Common myeloid progenitor, CD34-positive (primary cell): ENCODE measurements at regions not wholly inside any gene's neighbourhood (a gene's known extent, or its start where the extent isn't known, plus 50 kb on each side); places are given as distances from the start of the nearest gene placed in this dataset.

ENCODE experiments used
- CTCF ChIA-PET: fragments of 350-600 bp; sonication (Branson Sonifier 250); formaldehyde crosslinking; loops from one replicate; lab custom pipeline; 2021; ENCODE audit warnings: antibody characterized with exemption; lab: Charles Lee
- POLR2A ChIA-PET: fragments of 350-600 bp; sonication (Branson Sonifier 250); formaldehyde crosslinking; loops from one replicate; lab custom pipeline; 2021; ENCODE audit warnings: antibody characterized with exemption; lab: Charles Lee
- DNase-seq, 3 donors: peaks; one replicate each; pipeline versions ENCODE4 v3.0.0 to v3.0.0-alpha.2; 2013
- H3K27ac ChIP-seq, 2 experiments: 1 replicate in 1 of 2; 2 replicates in 1 of 2; pipeline ENCODE4 v1.7.0; 2013; ENCODE audit warnings: inconsistent platforms in 2 of 2, low read length in 2 of 2, mild to moderate bottlenecking in 2 of 2, low read depth in 1 of 2, moderate library complexity in 1 of 2; ENCODE audit not compliant: severe bottlenecking in 2 of 2, insufficient read depth in 1 of 2, poor library complexity in 1 of 2
- H3K27me3 ChIP-seq, 5 experiments: replicated peaks in 2 of 5; 1 replicate in 3 of 5; 2 replicates in 2 of 5; pipeline versions ENCODE4 v1.6.1 to v1.7.0; 2013; ENCODE audit warnings: low read length in 4 of 5, mild to moderate bottlenecking in 2 of 5, moderate library complexity in 2 of 5, inconsistent platforms in 1 of 5; ENCODE audit not compliant: insufficient read depth in 5 of 5, control insufficient read depth in 4 of 5
- H3K36me3 ChIP-seq, 4 experiments: 1 replicate in 2 of 4; 2 replicates in 2 of 4; pipeline versions ENCODE4 v1.6.1 to v1.7.0; 2013; ENCODE audit warnings: low read length in 3 of 4, control low read depth in 1 of 4, mild to moderate bottlenecking in 1 of 4; ENCODE audit not compliant: control insufficient read depth in 4 of 4, insufficient read depth in 4 of 4
- H3K4me1 ChIP-seq, 4 experiments: 1 replicate in 3 of 4; 2 replicates in 1 of 4; pipeline versions ENCODE4 v1.6.1 to v1.7.1; 2013; ENCODE audit warnings: low read length in 3 of 4, mild to moderate bottlenecking in 3 of 4, control low read depth in 1 of 4, inconsistent platforms in 1 of 4, moderate library complexity in 1 of 4; ENCODE audit not compliant: control insufficient read depth in 4 of 4, insufficient read depth in 4 of 4; ENCODE audit errors: control extremely low read depth in 1 of 4
- H3K4me3 ChIP-seq, 7 experiments: 1 replicate in 4 of 7; 2 replicates in 3 of 7; pipeline versions ENCODE4 v1.5.1 to v1.7.0; 2013; ENCODE audit warnings: mild to moderate bottlenecking in 7 of 7, low read length in 6 of 7, moderate library complexity in 6 of 7, inconsistent platforms in 2 of 7, low read depth in 2 of 7, control low read depth in 1 of 7; ENCODE audit not compliant: insufficient read depth in 4 of 7, control insufficient read depth in 1 of 7; ENCODE audit errors: extremely low read depth in 1 of 7
- H3K9me3 ChIP-seq, 5 experiments: 1 replicate in 4 of 5; 2 replicates in 1 of 5; pipeline versions ENCODE4 v1.6.1 to v1.7.1; 2013; ENCODE audit warnings: low read length in 4 of 5, mild to moderate bottlenecking in 2 of 5, inconsistent platforms in 1 of 5, low read depth in 1 of 5, moderate library complexity in 1 of 5; ENCODE audit not compliant: control insufficient read depth in 4 of 5, insufficient read depth in 2 of 5; ENCODE audit errors: control extremely low read depth in 1 of 5
- WGBS: methylation state at CpG from one replicate; pipeline ENCODE4 v1.1.5; 2013; ENCODE audit not compliant: insufficient coverage; 5-methylcytosine and 5-hydroxymethylcytosine counted together

DNA sequence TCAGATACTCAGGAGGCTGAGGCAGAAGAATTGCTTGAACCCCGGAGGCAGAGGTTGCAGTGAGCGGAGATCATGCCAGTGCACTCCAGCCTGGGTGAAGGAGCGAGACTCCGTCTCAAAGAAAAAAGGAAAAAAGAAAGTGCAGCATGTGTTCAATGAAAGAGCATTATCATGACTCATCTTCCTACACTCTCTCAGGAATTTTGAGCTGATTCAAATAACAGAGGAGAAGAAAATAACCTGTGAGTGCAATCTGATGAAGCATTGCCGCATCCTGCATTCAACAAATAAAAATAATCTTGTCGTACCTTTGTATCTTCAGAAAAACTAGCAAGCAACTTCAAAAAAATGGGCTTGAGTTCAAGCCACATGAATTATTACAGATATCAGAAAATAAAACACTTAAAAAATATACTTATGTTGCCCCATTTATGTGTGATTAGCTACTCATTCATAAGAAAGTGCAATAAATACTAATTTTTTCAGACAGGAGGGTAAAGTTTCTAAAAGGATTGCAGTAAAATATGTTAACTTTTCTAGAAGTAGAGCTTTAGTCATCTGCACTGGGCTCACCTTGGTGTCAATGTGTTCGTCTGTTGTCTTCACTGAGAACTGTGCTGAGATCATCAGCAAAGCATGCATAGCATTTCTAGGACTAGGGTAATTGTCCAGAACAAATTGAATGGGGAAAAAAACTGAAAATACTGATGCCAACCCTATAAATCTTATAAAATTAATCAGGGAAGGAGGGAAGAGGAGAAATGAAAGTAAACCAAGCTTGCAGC lies 90.4 kb upstream of the VCX3B start:
- ChIA-PET POLR2A (interaction anchor here (0.7 kb wide), 1 partner anchor 176 kb away, joined by 3 read pairs; no protein-coding TSS in a partner anchor), CTCF (no interaction called here)
- 96% methylated on average over 3 of the region's 7 CpGs for WGBS
- no peaks in the 10 kb centered on the region for H3K27me3 ChIP-seq
- no peak overlapping the region for H3K27ac ChIP-seq
- H3K4me3 ChIP-seq, result no peak overlapping the region
- no peaks in the 10 kb centered on the region for H3K36me3 ChIP-seq
- H3K9me3 ChIP-seq, result peaks cover 0 to 7% (median 0%) of the 10 kb centered on the region in 5 experiments
- no peak for DNase-seq
- no peaks in the 10 kb centered on the region for H3K4me1 ChIP-seq

DNA sequence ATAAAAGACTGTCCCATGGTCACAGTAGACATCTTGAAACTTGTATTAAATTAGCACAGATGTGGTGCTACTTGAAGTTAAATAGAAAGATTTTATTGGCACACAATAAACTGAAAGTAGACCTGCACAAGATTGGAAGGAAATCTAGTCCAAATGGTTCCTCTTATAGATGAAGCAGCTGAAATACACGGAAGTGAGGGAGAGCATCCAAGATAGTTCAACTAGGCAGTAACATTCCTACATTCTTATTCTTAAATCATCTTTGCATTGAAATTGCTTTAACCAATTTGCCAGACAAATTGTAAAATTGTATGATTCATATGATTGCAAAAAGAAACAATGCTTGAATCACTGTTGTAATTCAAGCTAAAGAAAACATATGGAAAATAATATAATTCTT lies 87.6 kb upstream of the VCX3B start:
- Histone ChIP-seq H3K27ac (no peak overlapping the region), H3K9me3 (peaks cover 0 to 7% (median 0%) of the 10 kb centered on the region in 5 experiments), H3K4me3 (no peak overlapping the region), H3K36me3 (no peaks in the 10 kb centered on the region), H3K27me3 (no peaks in the 10 kb centered on the region), H3K4me1 (no peaks in the 10 kb centered on the region)
- POLR2A ChIA-PET, result no interaction called here
- no CpG with 5 or more reads among the region's 1 CpG for WGBS
- DNase-seq, result no peak
- CTCF ChIA-PET, result no interaction called here

DNA sequence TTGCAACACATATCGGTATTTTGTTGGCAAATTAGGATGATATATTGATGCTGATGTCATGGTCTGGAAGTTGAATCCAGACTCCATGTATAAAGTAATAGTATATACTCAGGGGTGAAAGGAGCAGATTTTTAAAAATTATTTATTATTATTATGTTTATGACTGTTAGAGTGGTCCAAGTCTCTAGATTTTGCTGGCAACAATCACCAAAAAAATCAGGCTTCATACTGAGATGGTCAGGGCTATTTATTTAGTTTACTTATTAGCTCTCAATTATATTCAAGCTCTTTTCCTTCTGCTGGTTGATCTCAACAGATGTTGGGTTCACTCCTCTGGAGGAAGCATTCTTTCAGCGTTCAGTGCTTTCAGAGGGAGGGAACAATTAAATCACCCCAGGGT lies 73.9 kb upstream of the VCX3B start:
- Histone ChIP-seq H3K4me1 (no peaks in the 10 kb centered on the region), H3K36me3 (no peaks in the 10 kb centered on the region), H3K27me3 (no peaks in the 10 kb centered on the region), H3K27ac (no peak overlapping the region), H3K4me3 (no peak overlapping the region), H3K9me3 (peaks cover 0 to 2% (median 0%) of the 10 kb centered on the region in 5 experiments)
- DNase-seq, result no peak
- WGBS, result 60% methylated on average over 1 of the region's 2 CpGs
- POLR2A ChIA-PET, result no interaction called here
- CTCF ChIA-PET, result interaction anchor here (0.6 kb wide), 1 partner anchor 9 kb away, joined by 5 read pairs; no protein-coding TSS in a partner anchor

DNA sequence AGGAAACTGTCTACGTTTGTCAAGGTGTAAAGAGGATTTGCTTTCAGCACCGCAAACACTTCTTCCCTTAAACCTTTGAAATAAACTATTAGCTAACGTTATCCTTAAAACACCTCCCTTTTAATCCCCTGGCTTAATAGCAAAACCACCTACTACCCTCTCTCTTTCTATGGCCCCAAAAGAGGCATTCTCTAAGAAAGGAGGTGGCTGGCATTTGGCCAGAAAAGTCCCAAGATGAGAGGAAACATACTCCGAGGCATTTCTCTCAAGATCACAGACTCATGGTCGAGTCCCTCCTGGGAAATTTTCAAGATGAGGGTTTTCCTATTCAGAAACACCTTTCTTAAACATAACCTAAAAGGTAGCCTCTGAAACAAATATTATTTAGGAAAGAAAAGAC lies 60.6 kb upstream of the VCX3B start:
- WGBS, result 76% methylated on average over 3 of the region's 5 CpGs
- POLR2A ChIA-PET, result no interaction called here
- CTCF ChIA-PET, result no interaction called here

DNA sequence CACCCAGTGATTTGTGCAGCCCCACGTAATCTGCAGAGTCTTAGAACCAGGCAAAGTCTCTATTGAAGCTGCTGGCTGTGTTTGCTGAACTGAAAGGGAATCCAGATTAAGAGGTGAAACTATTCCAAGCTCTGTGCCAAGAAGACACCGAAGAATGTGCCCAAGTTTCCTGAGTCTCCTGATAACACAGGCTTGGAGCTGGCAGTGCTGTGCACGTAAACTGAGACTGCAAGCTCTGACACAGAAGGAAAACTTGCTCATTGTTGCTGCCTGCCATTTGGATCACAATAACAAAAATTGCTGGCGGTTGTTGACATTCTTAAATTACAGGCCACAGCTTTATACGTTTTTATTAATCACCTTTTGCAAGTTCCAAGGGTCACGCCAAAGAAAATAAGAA lies 60.2 kb upstream of the VCX3B start:
- Histone ChIP-seq H3K4me3 (no peak overlapping the region), H3K36me3 (no peaks in the 10 kb centered on the region), H3K27ac (no peak overlapping the region), H3K9me3 (peaks cover 0 to 4% (median 0%) of the 10 kb centered on the region in 5 experiments), H3K27me3 (peaks cover 0 to 16% (median 2%) of the 10 kb centered on the region in 5 experiments), H3K4me1 (no peaks in the 10 kb centered on the region)
- DNase-seq, result no peak
- ChIA-PET CTCF (no interaction called here), POLR2A (no interaction called here)
- WGBS, result 93% methylated on average over 4 of the region's 6 CpGs

More for the DNA sequence above, 60.6 kb upstream of the VCX3B start:
- Histone ChIP-seq H3K27me3 (peaks cover 0 to 16% (median 2%) of the 10 kb centered on the region in 5 experiments), H3K4me3 (no peak overlapping the region), H3K36me3 (no peaks in the 10 kb centered on the region), H3K4me1 (no peaks in the 10 kb centered on the region), H3K27ac (no peak overlapping the region), H3K9me3 (peaks cover 0 to 4% (median 0%) of the 10 kb centered on the region in 5 experiments)
- DNase-seq, result no peak

DNA sequence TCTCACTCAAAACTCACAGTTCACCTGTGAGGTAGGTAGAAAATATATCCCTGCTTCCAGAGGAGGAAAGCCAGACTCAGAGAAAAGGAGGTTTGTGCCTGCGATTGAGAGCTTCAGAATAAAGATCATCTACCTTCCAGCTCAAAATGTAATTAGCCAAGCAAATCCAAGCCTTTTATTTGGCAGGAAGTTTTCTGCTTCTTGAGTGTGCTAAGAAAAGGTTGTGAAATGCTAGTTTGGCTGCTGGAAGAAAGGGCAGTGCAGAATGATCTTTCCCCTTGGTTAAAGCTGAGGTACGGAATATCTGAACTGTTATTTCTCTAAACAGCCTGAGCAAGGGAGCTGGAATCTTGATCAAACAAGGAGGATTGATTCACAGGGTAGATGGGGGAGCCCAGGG lies 59.7 kb upstream of the VCX3B start:
- H3K36me3 ChIP-seq, result no peaks in the 10 kb centered on the region
- WGBS, result 86% methylated on average over 1 of the region's 2 CpGs
- no peaks in the 10 kb centered on the region for H3K4me1 ChIP-seq
- CTCF ChIA-PET, result no interaction called here
- H3K27me3 ChIP-seq, result peaks cover 0 to 17% (median 2%) of the 10 kb centered on the region in 5 experiments
- no peak overlapping the region for H3K4me3 ChIP-seq
- no peak overlapping the region for H3K27ac ChIP-seq
- POLR2A ChIA-PET, result no interaction called here
- H3K9me3 ChIP-seq, result peaks cover 0 to 4% (median 0%) of the 10 kb centered on the region in 5 experiments
- no peak for DNase-seq

DNA sequence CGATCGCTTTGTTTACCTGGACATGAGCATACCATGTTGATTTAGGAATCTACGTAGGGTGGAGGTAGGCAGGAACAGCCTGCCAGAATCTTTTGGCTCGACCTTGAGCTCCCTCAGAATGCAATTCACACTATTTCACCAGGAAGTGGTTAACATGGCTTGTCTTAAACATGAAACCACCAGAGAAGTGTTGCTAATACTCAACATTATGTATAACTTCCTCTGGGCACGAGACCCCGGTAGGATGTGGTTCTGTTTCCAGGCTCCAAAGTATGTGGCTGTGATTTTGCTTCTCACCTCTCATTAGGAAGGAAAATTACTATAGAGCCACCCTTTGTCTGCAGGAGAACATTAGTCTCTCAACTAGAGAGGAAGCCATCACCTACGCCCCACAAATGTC lies 59.0 kb upstream of the VCX3B start:
- peaks cover 0 to 17% (median 2%) of the 10 kb centered on the region in 5 experiments for H3K27me3 ChIP-seq
- ChIA-PET CTCF (no interaction called here), POLR2A (no interaction called here)
- H3K9me3 ChIP-seq, result peaks cover 0 to 4% (median 0%) of the 10 kb centered on the region in 5 experiments
- WGBS, result 0% methylated on average over 2 of the region's 7 CpGs
- no peak overlapping the region for H3K4me3 ChIP-seq
- H3K4me1 ChIP-seq, result no peaks in the 10 kb centered on the region
- peak in 2 of 3 donors; percentile 6 to 10 for DNase-seq
- H3K36me3 ChIP-seq, result no peaks in the 10 kb centered on the region
- no peak overlapping the region for H3K27ac ChIP-seq
